BJ (cell line): ENCODE measurements at regions not wholly inside any gene's neighbourhood (a gene's known extent, or its start where the extent isn't known, plus 50 kb on each side); places are given as distances from the start of the nearest gene placed in this dataset.

ENCODE experiments used
- CTCF ChIA-PET: fragments of 350-600 bp; formaldehyde crosslinking; extraction: SDS; loops from one replicate; lab custom pipeline; 2021; ENCODE audit warnings: antibody characterized with exemption, inconsistent platforms; lab: Yijun Ruan, JAX
- POLR2A ChIA-PET: fragments of 300-600 bp; sonication (Branson Sonifier 250); formaldehyde crosslinking; extraction: SDS; loops from one replicate; lab custom pipeline; 2021; ENCODE audit warnings: antibody characterized with exemption; lab: Charles Lee
- DNase-seq: peaks from one replicate; pipeline ENCODE4 v3.0.0-alpha.2; 2011; ENCODE audit warnings: low read depth
- H3K27me3 ChIP-seq: 2 replicates; pipeline ENCODE4 v1.6.0; 2011; ENCODE audit warnings: low read length; ENCODE audit not compliant: control insufficient read depth, insufficient read depth
- H3K36me3 ChIP-seq: 2 replicates; pipeline ENCODE4 v1.5.1; 2011; ENCODE audit warnings: low read length; ENCODE audit not compliant: control insufficient read depth, insufficient read depth
- H3K4me3 ChIP-seq: 2 replicates; pipeline ENCODE4 v1.5.1; 2011; ENCODE audit warnings: low read depth, mild to moderate bottlenecking, control low read depth, low read length
- CTCF ChIP-seq: IDR thresholded peaks from 2 replicates; pipeline ENCODE4 v1.5.1; 2011; ENCODE audit warnings: low read depth, mild to moderate bottlenecking, control low read depth, inconsistent platforms, low read length, moderate library complexity; ENCODE audit not compliant: insufficient read depth

- no peaks in the 10 kb centered on the region for H3K27me3 ChIP-seq
- ChIA-PET CTCF (interaction anchor here (1.2 kb wide), 1 partner anchor 146 kb away, joined by 3 read pairs; no protein-coding TSS in a partner anchor), POLR2A (no interaction called here)
- H3K4me3 ChIP-seq: 0 out of 2 replicates have a peak overlapping the region, but pooled peaks have one; percentile 7
- peak; percentile 42 for DNase-seq
- H3K36me3 ChIP-seq: no peaks in the 10 kb centered on the region
- no peak for TF ChIP-seq CTCF
Observed at GRCh38 chr20:11777387-11778205, 140.1 kb upstream of the BTBD3 start.

GRCh38 chr20:11778206-11778570, 139.5 kb upstream of the BTBD3 start:
- H3K4me3 ChIP-seq: 0 out of 2 replicates have a peak overlapping the region, but pooled peaks have one; percentile 12
- POLR2A ChIA-PET: no interaction called here
- no peaks in the 10 kb centered on the region for H3K27me3 ChIP-seq
- DNase-seq: no peak
- no peak for TF ChIP-seq CTCF
- H3K36me3 ChIP-seq: no peaks in the 10 kb centered on the region
- CTCF ChIA-PET: no interaction called here

- no peaks in the 10 kb centered on the region for H3K36me3 ChIP-seq
- POLR2A ChIA-PET: no interaction called here
- H3K4me3 ChIP-seq: no peak overlapping the region
- DNase-seq: no peak
- CTCF ChIA-PET: interaction anchor here (0.6 kb wide), 1 partner anchor 18 kb away, joined by 3 read pairs; no protein-coding TSS in a partner anchor
- no peak for TF ChIP-seq CTCF
- H3K27me3 ChIP-seq: no peaks in the 10 kb centered on the region
Observed at GRCh38 chr20:11780765-11781369, 136.8 kb upstream of the BTBD3 start.

GRCh38 chr20:11783102-11783850, 134.4 kb upstream of the BTBD3 start:
- H3K4me3 ChIP-seq: no peak overlapping the region
- CTCF ChIA-PET: no interaction called here
- H3K36me3 ChIP-seq: no peaks in the 10 kb centered on the region
- no peak for DNase-seq
- TF ChIP-seq CTCF: no peak
- no peaks in the 10 kb centered on the region for H3K27me3 ChIP-seq
- POLR2A ChIA-PET: no interaction called here
